H1 (cell line): ENCODE measurements at regions not wholly inside any gene's neighbourhood (a gene's known extent, or its start where the extent isn't known, plus 50 kb on each side); places are given as distances from the start of the nearest gene placed in this dataset.
A peak's percentile ranks its signal among the peaks of the same experiment; 100 is the strongest.

Experiments
- CTCF ChIA-PET: fragments of 300-600 bp; sonication (Branson Sonifier 250); formaldehyde crosslinking; loops from one replicate; lab custom pipeline; 2021; ENCODE audit not compliant: partially characterized antibody; lab: Charles Lee
- POLR2A ChIA-PET: fragments of 300-600 bp; sonication (Branson Sonifier 250); formaldehyde crosslinking; loops from one replicate; lab custom pipeline; 2021; ENCODE audit warnings: inconsistent platforms; ENCODE audit not compliant: partially characterized antibody; lab: Charles Lee
- DNase-seq, 2 experiments: peaks; one replicate each; pipeline versions ENCODE4 v3.0.0 to v3.0.0-alpha.2; 2010 to 2022; ENCODE audit warnings: low spot score in 2 of 2, low read depth in 1 of 2, mixed read lengths in 1 of 2
- FAIRE-seq: peaks from 2 replicates; lab custom pipeline; 2011; peaks lifted over from hg19 to GRCh38; lab: Jason Lieb, UNC
- H2AFZ ChIP-seq: 2 replicates; pipeline ENCODE4 v1.8.1; 2012; ENCODE audit warnings: low read length, inconsistent platforms
- H2AK5ac ChIP-seq: 2 replicates; pipeline ENCODE4 v1.6.1; 2013; ENCODE audit warnings: low read depth, low read length
- H2BK120ac ChIP-seq: replicated peaks from 2 replicates; pipeline ENCODE3; 2013; ENCODE audit warnings: low read depth, low read length, inconsistent platforms
- H2BK12ac ChIP-seq: 2 replicates; pipeline ENCODE4 v1.6.1; 2013; ENCODE audit warnings: low read depth, low read length
- H2BK15ac ChIP-seq: 2 replicates; pipeline ENCODE4 v1.6.1; 2013; ENCODE audit warnings: low read length
- H2BK20ac ChIP-seq: 2 replicates; pipeline ENCODE4 v1.6.1; 2013; ENCODE audit warnings: low read length
- H2BK5ac ChIP-seq: 2 replicates; pipeline ENCODE4 v1.6.1; 2013; ENCODE audit warnings: low read depth, low read length
- H3K14ac ChIP-seq: 2 replicates; pipeline ENCODE4 v1.6.1; 2013; ENCODE audit warnings: inconsistent platforms; ENCODE audit not compliant: insufficient read length
- H3K18ac ChIP-seq: 2 replicates; pipeline ENCODE4 v1.6.1; 2013; ENCODE audit warnings: low read length; ENCODE audit errors: extremely low read depth
- H3K23ac ChIP-seq: 2 replicates; pipeline ENCODE4 v1.6.1; 2013; ENCODE audit warnings: inconsistent platforms; ENCODE audit not compliant: insufficient read length
- H3K23me2 ChIP-seq: 2 replicates; pipeline ENCODE4 v1.6.1; 2013; ENCODE audit warnings: low read depth, low read length
- H3K27ac ChIP-seq: 2 replicates; pipeline ENCODE4 v1.6.1; 2011; ENCODE audit warnings: low read depth, low read length, inconsistent platforms
- H3K27me3 ChIP-seq, 4 experiments: replicated peaks in 1 of 4; 1 replicate in 1 of 4; 2 replicates in 3 of 4; pipeline versions ENCODE4 v1.6.1 to v1.8.1; 2011 to 2013; ENCODE audit warnings: low read length in 3 of 4, mild to moderate bottlenecking in 3 of 4, inconsistent platforms in 2 of 4, mixed read lengths in 2 of 4, moderate library complexity in 1 of 4; ENCODE audit not compliant: control insufficient read depth in 3 of 4, insufficient read depth in 3 of 4; ENCODE audit errors: extremely low read depth in 1 of 4
- H3K36me3 ChIP-seq, 4 experiments: 2 replicates each; pipeline versions ENCODE4 v1.6.1 to v1.8.1; 2011 to 2013; ENCODE audit warnings: mild to moderate bottlenecking in 4 of 4, low read length in 3 of 4, moderate library complexity in 2 of 4, control low read depth in 1 of 4, inconsistent platforms in 1 of 4; ENCODE audit not compliant: insufficient read depth in 4 of 4, control insufficient read depth in 2 of 4
- H3K4ac ChIP-seq: replicated peaks from 2 replicates; pipeline ENCODE3; 2013; ENCODE audit warnings: low read length, low read depth, mixed read lengths, inconsistent platforms; ENCODE audit not compliant: insufficient read length
- H3K4me1 ChIP-seq, 4 experiments: replicated peaks in 1 of 4; 1 replicate in 1 of 4; 2 replicates in 3 of 4; pipeline versions ENCODE4 v1.6.1 to v1.8.1; 2011 to 2013; ENCODE audit warnings: low read length in 3 of 4, inconsistent platforms in 2 of 4, mixed read lengths in 1 of 4; ENCODE audit not compliant: insufficient read depth in 4 of 4, control insufficient read depth in 3 of 4
- H3K4me2 ChIP-seq, 2 experiments: 2 replicates each; pipeline versions ENCODE4 v1.6.1 to v1.8.1; 2011 to 2013; ENCODE audit warnings: low read depth in 2 of 2, low read length in 2 of 2, control low read depth in 1 of 2, inconsistent platforms in 1 of 2, mild to moderate bottlenecking in 1 of 2; ENCODE audit not compliant: insufficient read depth in 1 of 2
- H3K4me3 ChIP-seq, 4 experiments: fragments of 200-600, 300-600 bp in 1 of 4; sonication (generic), shearing (Covaris generic), sonication (Bioruptor Twin) in 1 of 4; 2 replicates each; pipeline versions ENCODE4 v1.5.1 to v1.8.1; 2011 to 2016; ENCODE audit warnings: low read length in 4 of 4, low read depth in 3 of 4, control low read depth in 2 of 4, inconsistent platforms in 2 of 4, mild to moderate bottlenecking in 2 of 4, mixed read lengths in 1 of 4, moderate library complexity in 1 of 4; ENCODE audit not compliant: insufficient read depth in 2 of 4; ENCODE audit errors: extremely low read depth in 1 of 4
- H3K56ac ChIP-seq: replicated peaks from 2 replicates; pipeline ENCODE3; 2013; ENCODE audit warnings: low read depth, mild to moderate bottlenecking, mixed read lengths, low read length, inconsistent platforms; ENCODE audit not compliant: insufficient read length
- H3K79me1 ChIP-seq: 2 replicates; pipeline ENCODE4 v1.6.1; 2013; ENCODE audit warnings: low read depth, low read length, control low read depth
- H3K79me2 ChIP-seq, 2 experiments: 2 replicates each; pipeline versions ENCODE4 v1.6.1 to v1.8.1; 2012 to 2013; ENCODE audit warnings: low read length in 2 of 2, mild to moderate bottlenecking in 2 of 2, inconsistent platforms in 1 of 2; ENCODE audit not compliant: insufficient read depth in 2 of 2, control insufficient read depth in 1 of 2
- H3K9ac ChIP-seq, 4 experiments: replicated peaks in 1 of 4; 1 replicate in 1 of 4; 2 replicates in 3 of 4; pipeline versions ENCODE4 v1.6.1 to v1.8.1; 2011 to 2013; ENCODE audit warnings: low read depth in 3 of 4, low read length in 3 of 4, control low read depth in 2 of 4, mild to moderate bottlenecking in 2 of 4, moderate library complexity in 2 of 4, inconsistent platforms in 1 of 4; ENCODE audit errors: extremely low read depth in 1 of 4
- H3K9me3 ChIP-seq, 2 experiments: 2 replicates each; pipeline versions ENCODE4 v1.6.1 to v1.8.1; 2012 to 2013; ENCODE audit warnings: mild to moderate bottlenecking in 2 of 2, moderate library complexity in 2 of 2, control low read depth in 1 of 2, inconsistent platforms in 1 of 2, low read depth in 1 of 2, low read length in 1 of 2, mixed read lengths in 1 of 2; ENCODE audit not compliant: insufficient read depth in 2 of 2
- H4K20me1 ChIP-seq, 2 experiments: replicated peaks in 1 of 2; 2 replicates each; pipeline versions ENCODE3 to v1.8.1; 2011 to 2013; ENCODE audit warnings: inconsistent platforms in 2 of 2, low read length in 2 of 2, mild to moderate bottlenecking in 1 of 2; ENCODE audit not compliant: insufficient read depth in 2 of 2, control insufficient read depth in 1 of 2
- H4K5ac ChIP-seq: 2 replicates; pipeline ENCODE4 v1.6.1; 2013; ENCODE audit warnings: low read length, low read depth, mixed read lengths, inconsistent platforms; ENCODE audit not compliant: insufficient read length
- H4K8ac ChIP-seq: 2 replicates; pipeline ENCODE4 v1.8.0; 2013; ENCODE audit warnings: mild to moderate bottlenecking, moderate library complexity, low read length, inconsistent platforms; ENCODE audit not compliant: insufficient read depth; ENCODE audit errors: extremely low read depth
- H4K91ac ChIP-seq: replicated peaks from 2 replicates; pipeline ENCODE3; 2013; ENCODE audit warnings: low read length, mixed read lengths, inconsistent platforms; ENCODE audit not compliant: insufficient read length
- BCL11A ChIP-seq, 2 experiments: IDR thresholded peaks; one replicate each; pipeline ENCODE4 v1.6.1; 2011; ENCODE audit warnings: low read depth in 2 of 2, low read length in 2 of 2, mild to moderate bottlenecking in 2 of 2
- BRCA1 ChIP-seq: IDR thresholded peaks from 2 replicates; pipeline ENCODE4 v1.6.1; 2012; ENCODE audit warnings: low read depth, low read length, improper control_type of control experiment
- CTCF ChIP-seq, 3 experiments: IDR thresholded peaks; 1 replicate in 2 of 3; 2 replicates in 1 of 3; pipeline versions ENCODE4 v1.5.1 to v1.6.1; 2011; ENCODE audit warnings: low read length in 3 of 3, mild to moderate bottlenecking in 3 of 3, inconsistent platforms in 2 of 3, low read depth in 1 of 3, moderate library complexity in 1 of 3; ENCODE audit not compliant: insufficient read depth in 1 of 3; ENCODE audit errors: control extremely low read depth in 1 of 3
- EP300 ChIP-seq, 2 experiments: IDR thresholded peaks; 1 replicate in 1 of 2; 2 replicates in 1 of 2; pipeline ENCODE4 v1.6.1; 2011 to 2012; ENCODE audit warnings: low read depth in 2 of 2, low read length in 2 of 2, mild to moderate bottlenecking in 2 of 2, borderline replicate concordance in 1 of 2, inconsistent platforms in 1 of 2, moderate library complexity in 1 of 2
- MAX ChIP-seq: IDR thresholded peaks from 2 replicates; pipeline ENCODE4 v1.6.1; 2012; ENCODE audit warnings: inconsistent platforms
- SAP30 ChIP-seq: fragments of 300-600 bp; sonication (generic); IDR thresholded peaks from 2 replicates; pipeline ENCODE4 v1.7.1; 2012; ENCODE audit warnings: low read length, moderate library complexity, mild to moderate bottlenecking, inconsistent platforms; ENCODE audit not compliant: insufficient read depth, insufficient replicate concordance
- WGBS, 2 experiments: shearing (Covaris generic) in 1 of 2; methylation state at CpG; one replicate each; pipeline versions ENCODE4 v1.1.6 to v1.1.7; 2013 to 2015; ENCODE audit warnings: low lambda C conversion rate in 2 of 2, mixed read lengths in 2 of 2, inconsistent platforms in 1 of 2, low coverage in 1 of 2, missing lambda C conversion rate in 1 of 2; ENCODE audit not compliant: insufficient replicate concordance in 2 of 2, insufficient coverage in 1 of 2, insufficient read length in 1 of 2; ENCODE audit errors: extremely low coverage in 1 of 2, missing lambda C conversion rate in 1 of 2; 5-methylcytosine and 5-hydroxymethylcytosine counted together

DNA sequence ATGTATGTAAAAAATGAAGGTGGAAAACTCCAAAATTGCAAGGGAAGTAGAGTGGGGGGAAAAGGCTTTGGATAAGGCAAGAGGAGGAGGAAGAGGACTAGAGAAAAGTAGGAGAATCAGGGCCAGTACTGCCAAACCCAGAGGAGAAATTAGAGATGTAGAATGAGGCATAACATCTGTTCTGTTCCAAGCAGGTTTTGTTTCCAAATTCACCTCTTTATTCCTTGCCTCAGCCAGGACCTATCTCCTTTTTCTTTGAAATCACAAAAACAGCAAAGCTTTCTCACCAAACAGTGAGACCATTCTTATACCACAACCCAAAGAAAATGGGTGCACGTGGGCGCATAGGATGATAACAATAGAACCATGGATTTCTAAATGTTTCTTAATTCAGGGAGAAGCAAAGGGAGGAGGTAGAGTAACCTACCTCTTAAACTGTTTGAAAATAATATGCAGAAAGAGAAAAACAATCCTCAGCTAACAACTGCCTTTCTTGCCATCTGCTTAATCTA is 383.3 kb upstream of the PKN2 start:
- no peak overlapping the region for H3K27ac ChIP-seq
- CTCF ChIA-PET = interaction anchor here (0.8 to 4.0 kb wide), 6 partner anchors 120 to 1009 kb away, joined by 3 to 31 read pairs (median 4); no protein-coding TSS in a partner anchor
- no peaks in the 10 kb centered on the region for H3K9me3 ChIP-seq
- H3K18ac ChIP-seq = no peak overlapping the region
- H3K14ac ChIP-seq = no peak overlapping the region
- TF ChIP-seq BRCA1 (no peak), SAP30 (no peak), EP300 (IDR thresholded peaks at IDR 0.05; ENCODE audit: borderline replicate concordance in 1 of 2, low read depth in 2 of 2, low read length in 2 of 2) (no peak), BCL11A (IDR thresholded peaks at IDR 0.05; ENCODE audit: low read depth in 2 of 2, low read length in 2 of 2) (no peak), CTCF (IDR thresholded peaks at IDR 0.05; ENCODE audit: control extremely low read depth in 1 of 3, insufficient read depth in 1 of 3, low read depth in 1 of 3, low read length in 3 of 3) (no peak), MAX (no peak)
- H3K4me1 ChIP-seq = peaks cover 0 to 7% (median 3%) of the 10 kb centered on the region in 4 experiments; a peak in 2 of 7 replicates
- POLR2A ChIA-PET = no interaction called here
- H3K79me2 ChIP-seq = no peaks in the 10 kb centered on the region
- no peaks in the 10 kb centered on the region for H3K27me3 ChIP-seq
- no peaks in the 10 kb centered on the region for H3K79me1 ChIP-seq
- no peak overlapping the region for H3K4me2 ChIP-seq
- FAIRE-seq = no peak
- H3K4ac ChIP-seq = no peak overlapping the region
- no peak overlapping the region for H2BK20ac ChIP-seq
- H4K8ac ChIP-seq = no peak overlapping the region
- H2BK120ac ChIP-seq = no peak overlapping the region
- DNase-seq = no peak
- 0 out of 2 replicates have a peak overlapping the region, but pooled peaks have one; percentile 41 for H2AFZ ChIP-seq
- H4K20me1 ChIP-seq = no peaks in the 10 kb centered on the region
- H4K5ac ChIP-seq = no peak overlapping the region
- no peaks in the 10 kb centered on the region for H3K23me2 ChIP-seq
- H3K56ac ChIP-seq = no peak overlapping the region
- H3K4me3 ChIP-seq = no peak overlapping the region
- H2BK12ac ChIP-seq = no peak overlapping the region
- no peak overlapping the region for H3K9ac ChIP-seq
- H3K23ac ChIP-seq = no peak overlapping the region
- no peaks in the 10 kb centered on the region for H3K36me3 ChIP-seq
- H2AK5ac ChIP-seq = no peak overlapping the region
- H2BK5ac ChIP-seq = no peak overlapping the region
- no peak overlapping the region for H4K91ac ChIP-seq
- 87% methylated on average over 2 of the region's 2 CpGs; no CpG with 5 or more reads in 1 of the 2 experiments for WGBS, 2 experiments
- H2BK15ac ChIP-seq = no peak overlapping the region
